NB4 (cell line): ENCODE measurements at regions not wholly inside any gene's neighbourhood (a gene's known extent, or its start where the extent isn't known, plus 50 kb on each side); places are given as distances from the start of the nearest gene placed in this dataset.
"Not testable (repeated sequence)": the region's sequence is repeated elsewhere in the genome, so short reads cannot be mapped to it uniquely, and the experiment has no call there.

Experiments
- CTCF ChIP-seq: IDR thresholded peaks from one replicate; pipeline ENCODE4 v1.5.1; 2012; ENCODE audit warnings: low read depth, low read length
- MYC ChIP-seq: IDR thresholded peaks from 2 replicates; pipeline ENCODE4 v1.6.1; 2011; ENCODE audit warnings: low read depth, low read length
- POLR2A ChIP-seq: IDR thresholded peaks from 2 replicates; pipeline ENCODE4 v1.6.1; 2011; ENCODE audit warnings: mild to moderate bottlenecking; ENCODE audit not compliant: insufficient read length; ENCODE audit errors: extremely low read depth

GRCh38 chr13:109997056-109997595 is 210.7 kb upstream of the IRS2 start:
- not testable (repeated sequence) for TF ChIP-seq CTCF, MYC, POLR2A
